H1 (cell line): ENCODE measurements at regions not wholly inside any gene's neighbourhood (a gene's known extent, or its start where the extent isn't known, plus 50 kb on each side); places are given as distances from the start of the nearest gene placed in this dataset.

Experiments
- CTCF ChIA-PET: fragments of 300-600 bp; sonication (Branson Sonifier 250); formaldehyde crosslinking; loops from one replicate; lab custom pipeline; 2021; ENCODE audit not compliant: partially characterized antibody; lab: Charles Lee
- POLR2A ChIA-PET: fragments of 300-600 bp; sonication (Branson Sonifier 250); formaldehyde crosslinking; loops from one replicate; lab custom pipeline; 2021; ENCODE audit warnings: inconsistent platforms; ENCODE audit not compliant: partially characterized antibody; lab: Charles Lee
- DNase-seq, 2 experiments: peaks; one replicate each; pipeline versions ENCODE4 v3.0.0 to v3.0.0-alpha.2; 2010 to 2022; ENCODE audit warnings: low spot score in 2 of 2, low read depth in 1 of 2, mixed read lengths in 1 of 2
- FAIRE-seq: peaks from 2 replicates; lab custom pipeline; 2011; peaks lifted over from hg19 to GRCh38; lab: Jason Lieb, UNC
- H2AFZ ChIP-seq: 2 replicates; pipeline ENCODE4 v1.8.1; 2012; ENCODE audit warnings: low read length, inconsistent platforms
- H2AK5ac ChIP-seq: 2 replicates; pipeline ENCODE4 v1.6.1; 2013; ENCODE audit warnings: low read depth, low read length
- H2BK120ac ChIP-seq: replicated peaks from 2 replicates; pipeline ENCODE3; 2013; ENCODE audit warnings: low read depth, low read length, inconsistent platforms
- H2BK12ac ChIP-seq: 2 replicates; pipeline ENCODE4 v1.6.1; 2013; ENCODE audit warnings: low read depth, low read length
- H2BK15ac ChIP-seq: 2 replicates; pipeline ENCODE4 v1.6.1; 2013; ENCODE audit warnings: low read length
- H2BK20ac ChIP-seq: 2 replicates; pipeline ENCODE4 v1.6.1; 2013; ENCODE audit warnings: low read length
- H2BK5ac ChIP-seq: 2 replicates; pipeline ENCODE4 v1.6.1; 2013; ENCODE audit warnings: low read depth, low read length
- H3K14ac ChIP-seq: 2 replicates; pipeline ENCODE4 v1.6.1; 2013; ENCODE audit warnings: inconsistent platforms; ENCODE audit not compliant: insufficient read length
- H3K18ac ChIP-seq: 2 replicates; pipeline ENCODE4 v1.6.1; 2013; ENCODE audit warnings: low read length; ENCODE audit errors: extremely low read depth
- H3K23ac ChIP-seq: 2 replicates; pipeline ENCODE4 v1.6.1; 2013; ENCODE audit warnings: inconsistent platforms; ENCODE audit not compliant: insufficient read length
- H3K23me2 ChIP-seq: 2 replicates; pipeline ENCODE4 v1.6.1; 2013; ENCODE audit warnings: low read depth, low read length
- H3K27ac ChIP-seq: 2 replicates; pipeline ENCODE4 v1.6.1; 2011; ENCODE audit warnings: low read depth, low read length, inconsistent platforms
- H3K27me3 ChIP-seq, 4 experiments: replicated peaks in 1 of 4; 1 replicate in 1 of 4; 2 replicates in 3 of 4; pipeline versions ENCODE4 v1.6.1 to v1.8.1; 2011 to 2013; ENCODE audit warnings: low read length in 3 of 4, mild to moderate bottlenecking in 3 of 4, inconsistent platforms in 2 of 4, mixed read lengths in 2 of 4, moderate library complexity in 1 of 4; ENCODE audit not compliant: control insufficient read depth in 3 of 4, insufficient read depth in 3 of 4; ENCODE audit errors: extremely low read depth in 1 of 4
- H3K36me3 ChIP-seq, 4 experiments: 2 replicates each; pipeline versions ENCODE4 v1.6.1 to v1.8.1; 2011 to 2013; ENCODE audit warnings: mild to moderate bottlenecking in 4 of 4, low read length in 3 of 4, moderate library complexity in 2 of 4, control low read depth in 1 of 4, inconsistent platforms in 1 of 4; ENCODE audit not compliant: insufficient read depth in 4 of 4, control insufficient read depth in 2 of 4
- H3K4ac ChIP-seq: replicated peaks from 2 replicates; pipeline ENCODE3; 2013; ENCODE audit warnings: low read length, low read depth, mixed read lengths, inconsistent platforms; ENCODE audit not compliant: insufficient read length
- H3K4me1 ChIP-seq, 4 experiments: replicated peaks in 1 of 4; 1 replicate in 1 of 4; 2 replicates in 3 of 4; pipeline versions ENCODE4 v1.6.1 to v1.8.1; 2011 to 2013; ENCODE audit warnings: low read length in 3 of 4, inconsistent platforms in 2 of 4, mixed read lengths in 1 of 4; ENCODE audit not compliant: insufficient read depth in 4 of 4, control insufficient read depth in 3 of 4
- H3K4me2 ChIP-seq, 2 experiments: 2 replicates each; pipeline versions ENCODE4 v1.6.1 to v1.8.1; 2011 to 2013; ENCODE audit warnings: low read depth in 2 of 2, low read length in 2 of 2, control low read depth in 1 of 2, inconsistent platforms in 1 of 2, mild to moderate bottlenecking in 1 of 2; ENCODE audit not compliant: insufficient read depth in 1 of 2
- H3K4me3 ChIP-seq, 4 experiments: fragments of 200-600, 300-600 bp in 1 of 4; sonication (generic), shearing (Covaris generic), sonication (Bioruptor Twin) in 1 of 4; 2 replicates each; pipeline versions ENCODE4 v1.5.1 to v1.8.1; 2011 to 2016; ENCODE audit warnings: low read length in 4 of 4, low read depth in 3 of 4, control low read depth in 2 of 4, inconsistent platforms in 2 of 4, mild to moderate bottlenecking in 2 of 4, mixed read lengths in 1 of 4, moderate library complexity in 1 of 4; ENCODE audit not compliant: insufficient read depth in 2 of 4; ENCODE audit errors: extremely low read depth in 1 of 4
- H3K56ac ChIP-seq: replicated peaks from 2 replicates; pipeline ENCODE3; 2013; ENCODE audit warnings: low read depth, mild to moderate bottlenecking, mixed read lengths, low read length, inconsistent platforms; ENCODE audit not compliant: insufficient read length
- H3K79me1 ChIP-seq: 2 replicates; pipeline ENCODE4 v1.6.1; 2013; ENCODE audit warnings: low read depth, low read length, control low read depth
- H3K79me2 ChIP-seq, 2 experiments: 2 replicates each; pipeline versions ENCODE4 v1.6.1 to v1.8.1; 2012 to 2013; ENCODE audit warnings: low read length in 2 of 2, mild to moderate bottlenecking in 2 of 2, inconsistent platforms in 1 of 2; ENCODE audit not compliant: insufficient read depth in 2 of 2, control insufficient read depth in 1 of 2
- H3K9ac ChIP-seq, 4 experiments: replicated peaks in 1 of 4; 1 replicate in 1 of 4; 2 replicates in 3 of 4; pipeline versions ENCODE4 v1.6.1 to v1.8.1; 2011 to 2013; ENCODE audit warnings: low read depth in 3 of 4, low read length in 3 of 4, control low read depth in 2 of 4, mild to moderate bottlenecking in 2 of 4, moderate library complexity in 2 of 4, inconsistent platforms in 1 of 4; ENCODE audit errors: extremely low read depth in 1 of 4
- H3K9me3 ChIP-seq, 2 experiments: 2 replicates each; pipeline versions ENCODE4 v1.6.1 to v1.8.1; 2012 to 2013; ENCODE audit warnings: mild to moderate bottlenecking in 2 of 2, moderate library complexity in 2 of 2, control low read depth in 1 of 2, inconsistent platforms in 1 of 2, low read depth in 1 of 2, low read length in 1 of 2, mixed read lengths in 1 of 2; ENCODE audit not compliant: insufficient read depth in 2 of 2
- H4K20me1 ChIP-seq, 2 experiments: replicated peaks in 1 of 2; 2 replicates each; pipeline versions ENCODE3 to v1.8.1; 2011 to 2013; ENCODE audit warnings: inconsistent platforms in 2 of 2, low read length in 2 of 2, mild to moderate bottlenecking in 1 of 2; ENCODE audit not compliant: insufficient read depth in 2 of 2, control insufficient read depth in 1 of 2
- H4K5ac ChIP-seq: 2 replicates; pipeline ENCODE4 v1.6.1; 2013; ENCODE audit warnings: low read length, low read depth, mixed read lengths, inconsistent platforms; ENCODE audit not compliant: insufficient read length
- H4K8ac ChIP-seq: 2 replicates; pipeline ENCODE4 v1.8.0; 2013; ENCODE audit warnings: mild to moderate bottlenecking, moderate library complexity, low read length, inconsistent platforms; ENCODE audit not compliant: insufficient read depth; ENCODE audit errors: extremely low read depth
- H4K91ac ChIP-seq: replicated peaks from 2 replicates; pipeline ENCODE3; 2013; ENCODE audit warnings: low read length, mixed read lengths, inconsistent platforms; ENCODE audit not compliant: insufficient read length
- CHD1 ChIP-seq: IDR thresholded peaks from 2 replicates; pipeline ENCODE4 v1.6.1; 2012; ENCODE audit warnings: low read depth, low read length, improper control_type of control experiment
- CHD2 ChIP-seq: IDR thresholded peaks from 2 replicates; pipeline ENCODE4 v1.6.1; 2012; ENCODE audit warnings: low read length, improper control_type of control experiment
- HDAC6 ChIP-seq: IDR thresholded peaks from one replicate; pipeline ENCODE4 v1.7.1; 2012; ENCODE audit warnings: low read depth, mild to moderate bottlenecking, inconsistent platforms, low read length, moderate library complexity
- MAFK ChIP-seq: IDR thresholded peaks from 2 replicates; pipeline ENCODE4 v1.6.1; 2012; ENCODE audit warnings: low read depth, mild to moderate bottlenecking, improper control_type of control experiment, low read length
- MAX ChIP-seq: IDR thresholded peaks from 2 replicates; pipeline ENCODE4 v1.6.1; 2012; ENCODE audit warnings: inconsistent platforms
- NRF1 ChIP-seq: IDR thresholded peaks from 2 replicates; pipeline ENCODE4 v1.6.1; 2011; ENCODE audit warnings: mild to moderate bottlenecking, low read depth, low read length, improper control_type of control experiment
- POLR2A ChIP-seq, 2 experiments: IDR thresholded peaks; 1 replicate in 1 of 2; 2 replicates in 1 of 2; pipeline ENCODE4 v1.6.1; 2011; ENCODE audit warnings: low read depth in 2 of 2, low read length in 2 of 2, mild to moderate bottlenecking in 2 of 2; ENCODE audit errors: control extremely low read depth in 1 of 2
- RFX5 ChIP-seq: IDR thresholded peaks from 2 replicates; pipeline ENCODE4 v1.6.1; 2011; ENCODE audit warnings: low read depth, low read length, improper control_type of control experiment, borderline replicate concordance
- RNF2 ChIP-seq: fragments of 200-900, 300-1000 bp; sonication (generic); IDR thresholded peaks from 2 replicates; pipeline ENCODE4 v1.7.1; 2016; ENCODE audit warnings: borderline replicate concordance, low read depth, mild to moderate bottlenecking, antibody characterized with exemption, low read length; ENCODE audit not compliant: poor library complexity, severe bottlenecking; ENCODE audit errors: missing control alignments
- SAP30 ChIP-seq: fragments of 300-600 bp; sonication (generic); IDR thresholded peaks from 2 replicates; pipeline ENCODE4 v1.7.1; 2012; ENCODE audit warnings: low read length, moderate library complexity, mild to moderate bottlenecking, inconsistent platforms; ENCODE audit not compliant: insufficient read depth, insufficient replicate concordance
- SIN3A ChIP-seq, 2 experiments: IDR thresholded peaks in 1 of 2; conservative IDR thresholded peaks in 1 of 2; 2 replicates each; pipeline ENCODE4 v1.6.1; 2011 to 2012; ENCODE audit warnings: low read length in 2 of 2, improper control_type of control experiment in 1 of 2, low read depth in 1 of 2, mild to moderate bottlenecking in 1 of 2
- SIX5 ChIP-seq: IDR thresholded peaks from 2 replicates; pipeline ENCODE4 v1.6.1; 2011; ENCODE audit warnings: mild to moderate bottlenecking, low read depth, low read length
- SP4 ChIP-seq: IDR thresholded peaks from 2 replicates; pipeline ENCODE4 v1.6.1; 2012; ENCODE audit warnings: low read length, inconsistent platforms
- TAF7 ChIP-seq: optimal IDR thresholded peaks from 2 replicates; pipeline ENCODE3; 2011; ENCODE audit warnings: low read depth, mild to moderate bottlenecking, inconsistent platforms, low read length, moderate library complexity, borderline replicate concordance
- TBP ChIP-seq: IDR thresholded peaks from 2 replicates; pipeline ENCODE4 v1.6.1; 2011; ENCODE audit warnings: low read depth, low read length, improper control_type of control experiment
- YY1 ChIP-seq: IDR thresholded peaks from 2 replicates; pipeline ENCODE4 v1.6.1; 2011; ENCODE audit warnings: low read depth, mild to moderate bottlenecking, low read length
- WGBS, 2 experiments: shearing (Covaris generic) in 1 of 2; methylation state at CpG; one replicate each; pipeline versions ENCODE4 v1.1.6 to v1.1.7; 2013 to 2015; ENCODE audit warnings: low lambda C conversion rate in 2 of 2, mixed read lengths in 2 of 2, inconsistent platforms in 1 of 2, low coverage in 1 of 2, missing lambda C conversion rate in 1 of 2; ENCODE audit not compliant: insufficient replicate concordance in 2 of 2, insufficient coverage in 1 of 2, insufficient read length in 1 of 2; ENCODE audit errors: extremely low coverage in 1 of 2, missing lambda C conversion rate in 1 of 2; 5-methylcytosine and 5-hydroxymethylcytosine counted together

- WGBS, 2 experiments, result 91% methylated on average over 1 of the region's 1 CpG; no CpG with 5 or more reads in 1 of the 2 experiments
- no peak overlapping the region for H2AFZ ChIP-seq
- H3K9ac ChIP-seq, result no peak overlapping the region
- H3K4ac ChIP-seq, result no peak overlapping the region
- no peaks in the 10 kb centered on the region for H3K36me3 ChIP-seq
- no peaks in the 10 kb centered on the region for H3K79me1 ChIP-seq
- H4K20me1 ChIP-seq, result no peaks in the 10 kb centered on the region
- POLR2A ChIA-PET, result no interaction called here
- no peak for FAIRE-seq
- no peaks in the 10 kb centered on the region for H3K23me2 ChIP-seq
- no peak overlapping the region for H2BK120ac ChIP-seq
- no peak overlapping the region for H3K27ac ChIP-seq
- H3K4me1 ChIP-seq, result no peaks in the 10 kb centered on the region
- no peak overlapping the region for H2AK5ac ChIP-seq
- no peak overlapping the region for H4K8ac ChIP-seq
- H3K9me3 ChIP-seq, result peaks cover 0 to 5% of the 10 kb centered on the region in 2 experiments; a peak in 1 of 4 replicates
- no peak overlapping the region for H2BK15ac ChIP-seq
- H2BK12ac ChIP-seq, result no peak overlapping the region
- H3K14ac ChIP-seq, result no peak overlapping the region
- no peak overlapping the region for H2BK20ac ChIP-seq
- H3K4me3 ChIP-seq, result no peak overlapping the region
- no peaks in the 10 kb centered on the region for H3K79me2 ChIP-seq
- no peak for DNase-seq
- H3K23ac ChIP-seq, result no peak overlapping the region
- H3K4me2 ChIP-seq, result no peak overlapping the region
- CTCF ChIA-PET, result no interaction called here
- no peaks in the 10 kb centered on the region for H3K27me3 ChIP-seq
- no peak overlapping the region for H3K56ac ChIP-seq
- no peak overlapping the region for H4K91ac ChIP-seq
- H4K5ac ChIP-seq, result no peak overlapping the region
- no peak overlapping the region for H2BK5ac ChIP-seq
- no peak overlapping the region for H3K18ac ChIP-seq
- no peak for TF ChIP-seq NRF1
- no peak for TF ChIP-seq CHD2
- no peak for TF ChIP-seq SP4
- no peak for TF ChIP-seq MAFK
- no peak for TF ChIP-seq RNF2
- TF ChIP-seq POLR2A (IDR thresholded peaks at IDR 0.05; ENCODE audit: control extremely low read depth in 1 of 2, low read depth in 2 of 2, low read length in 2 of 2), result no peak
- no peak for TF ChIP-seq HDAC6
- no peak for TF ChIP-seq CHD1
- no peak for TF ChIP-seq SIN3A (conservative IDR thresholded peaks at IDR 0.05 in 1 of 2, IDR thresholded peaks at IDR 0.05 in 1 of 2; ENCODE audit: low read depth in 1 of 2, low read length in 2 of 2)
- no peak for TF ChIP-seq TBP
- TF ChIP-seq MAX, result no peak
- no peak for TF ChIP-seq RFX5
- TF ChIP-seq SIX5, result no peak
- TF ChIP-seq YY1, result no peak
- no peak for TF ChIP-seq SAP30
- TF ChIP-seq TAF7, result no peak
Observed at GRCh38 chr1:194419721-194420120, 1233.3 kb upstream of the B3GALT2 start.
